ENCODE measurements at regions not wholly inside any gene's neighbourhood (a gene's known extent, or its start where the extent isn't known, plus 50 kb on each side); places are given as distances from the start of the nearest gene placed in this dataset.

DNA sequence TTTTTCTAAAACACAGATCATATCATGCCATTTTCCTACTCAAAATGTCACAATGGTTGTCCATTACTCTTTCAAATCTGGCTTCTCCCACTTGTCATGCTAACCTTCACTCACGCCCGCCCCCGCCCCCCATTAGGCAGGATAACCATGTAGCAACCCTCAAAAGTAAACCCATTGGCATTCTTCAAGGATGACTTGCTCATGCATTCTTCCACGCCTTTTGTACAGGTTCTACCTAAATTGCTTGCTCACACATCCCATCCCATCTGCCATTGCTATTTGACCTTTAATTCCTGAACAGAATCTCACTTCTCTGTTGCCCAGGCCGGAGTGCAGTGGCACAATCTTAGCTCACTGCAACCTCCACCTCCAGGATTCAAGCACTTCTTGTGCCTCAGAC, 389.3 kb downstream of the MCTP2 start:
- TF ChIP-seq POLR2AphosphoS5 (IDR thresholded peaks at IDR 0.05; ENCODE audit: low read depth, low read length), result no peak
- TF ChIP-seq, protein P1, sequence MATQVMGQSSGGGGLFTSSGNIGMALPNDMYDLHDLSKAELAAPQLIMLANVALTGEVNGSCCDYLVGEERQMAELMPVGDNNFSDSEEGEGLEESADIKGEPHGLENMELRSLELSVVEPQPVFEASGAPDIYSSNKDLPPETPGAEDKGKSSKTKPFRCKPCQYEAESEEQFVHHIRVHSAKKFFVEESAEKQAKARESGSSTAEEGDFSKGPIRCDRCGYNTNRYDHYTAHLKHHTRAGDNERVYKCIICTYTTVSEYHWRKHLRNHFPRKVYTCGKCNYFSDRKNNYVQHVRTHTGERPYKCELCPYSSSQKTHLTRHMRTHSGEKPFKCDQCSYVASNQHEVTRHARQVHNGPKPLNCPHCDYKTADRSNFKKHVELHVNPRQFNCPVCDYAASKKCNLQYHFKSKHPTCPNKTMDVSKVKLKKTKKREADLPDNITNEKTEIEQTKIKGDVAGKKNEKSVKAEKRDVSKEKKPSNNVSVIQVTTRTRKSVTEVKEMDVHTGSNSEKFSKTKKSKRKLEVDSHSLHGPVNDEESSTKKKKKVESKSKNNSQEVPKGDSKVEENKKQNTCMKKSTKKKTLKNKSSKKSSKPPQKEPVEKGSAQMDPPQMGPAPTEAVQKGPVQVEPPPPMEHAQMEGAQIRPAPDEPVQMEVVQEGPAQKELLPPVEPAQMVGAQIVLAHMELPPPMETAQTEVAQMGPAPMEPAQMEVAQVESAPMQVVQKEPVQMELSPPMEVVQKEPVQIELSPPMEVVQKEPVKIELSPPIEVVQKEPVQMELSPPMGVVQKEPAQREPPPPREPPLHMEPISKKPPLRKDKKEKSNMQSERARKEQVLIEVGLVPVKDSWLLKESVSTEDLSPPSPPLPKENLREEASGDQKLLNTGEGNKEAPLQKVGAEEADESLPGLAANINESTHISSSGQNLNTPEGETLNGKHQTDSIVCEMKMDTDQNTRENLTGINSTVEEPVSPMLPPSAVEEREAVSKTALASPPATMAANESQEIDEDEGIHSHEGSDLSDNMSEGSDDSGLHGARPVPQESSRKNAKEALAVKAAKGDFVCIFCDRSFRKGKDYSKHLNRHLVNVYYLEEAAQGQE (IDR thresholded peaks at IDR 0.05; ENCODE audit: insufficient read depth in 1 of 2, low read depth in 2 of 2, low read length in 2 of 2), result no peak
- no peak for TF ChIP-seq TAF1 (IDR thresholded peaks at IDR 0.05; ENCODE audit: borderline replicate concordance, insufficient read depth, low read length)
- TF ChIP-seq FOXP2 (optimal IDR thresholded peaks at IDR 0.05; ENCODE audit: borderline replicate concordance, extremely low read depth, extremely low read length, insufficient read depth), result no peak

Data from PFSK-1 (cell line).